ENCODE measurements at regions not wholly inside any gene's neighbourhood (a gene's known extent, or its start where the extent isn't known, plus 50 kb on each side); places are given as distances from the start of the nearest gene placed in this dataset.
"Not testable (repeated sequence)": the region's sequence is repeated elsewhere in the genome, so short reads cannot be mapped to it uniquely, and the experiment has no call there.

DNA sequence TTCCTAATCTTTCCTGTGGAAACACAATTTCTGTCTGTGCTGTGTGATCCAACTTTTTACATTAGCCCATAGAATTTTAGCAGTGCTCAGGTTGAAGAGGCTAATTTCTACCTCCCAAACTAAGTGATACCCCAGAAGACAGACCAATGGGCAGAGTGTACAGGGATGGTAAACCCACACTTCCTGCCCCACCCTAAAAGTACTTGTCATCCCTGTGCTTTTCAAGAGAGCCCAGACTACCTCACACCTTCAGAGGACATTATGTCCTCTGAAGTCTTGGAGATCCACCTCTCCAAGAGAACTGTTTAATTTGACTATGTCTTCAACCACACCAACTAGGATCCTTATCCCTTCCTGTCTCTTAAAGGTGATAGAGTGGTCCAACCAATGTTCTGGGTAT lies 82.0 kb upstream of the ACSL1 start:
- no peaks in the 10 kb centered on the region for H3K4me1 ChIP-seq (ENCODE audit: control insufficient read depth, insufficient read depth, low read length)
- DNase-seq: no peak
- H3K9me3 ChIP-seq (ENCODE audit: control insufficient read depth, low read length): peaks cover 5% of the 10 kb centered on the region
- intact Hi-C loops (cut with DNase I): no loop called here
- no peaks in the 10 kb centered on the region for H3K27me3 ChIP-seq (ENCODE audit: control insufficient read depth, insufficient read depth)
- no peak for ATAC-seq
- no peak overlapping the region for H3K27ac ChIP-seq (ENCODE audit: low read length)
- H3K4me3 ChIP-seq (ENCODE audit: low read length): no peak overlapping the region

DNA sequence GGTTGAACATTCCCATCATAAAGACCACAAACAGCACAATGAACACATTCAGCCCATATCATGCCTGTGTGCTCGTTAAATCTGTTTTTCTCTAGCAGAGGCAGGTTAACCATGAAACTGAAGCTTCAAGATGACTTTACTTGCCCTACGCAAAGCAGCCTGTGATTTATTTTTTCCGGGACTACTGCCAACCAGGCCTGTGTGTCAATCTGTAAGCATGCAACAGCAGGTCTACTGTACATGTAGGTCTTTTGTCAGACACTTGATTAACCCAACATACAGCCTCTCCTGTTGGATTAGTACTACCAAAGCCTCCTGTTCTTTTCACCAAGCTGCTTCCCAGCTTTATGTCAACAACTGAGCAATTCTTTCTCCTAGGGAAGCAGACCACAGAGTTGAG lies 85.5 kb upstream of the ACSL1 start:
- no peaks in the 10 kb centered on the region for H3K27me3 ChIP-seq (ENCODE audit: control insufficient read depth, insufficient read depth)
- H3K4me1 ChIP-seq (ENCODE audit: control insufficient read depth, insufficient read depth, low read length): no peaks in the 10 kb centered on the region
- DNase-seq: no peak
- H3K27ac ChIP-seq (ENCODE audit: low read length): no peak overlapping the region
- intact Hi-C loops (cut with DNase I): no loop called here
- H3K4me3 ChIP-seq (ENCODE audit: low read length): no peak overlapping the region
- 43% methylated on average over 3 of the region's 3 CpGs for WGBS
- no peak for ATAC-seq
- H3K9me3 ChIP-seq (ENCODE audit: control insufficient read depth, low read length): peaks cover 6% of the 10 kb centered on the region

DNA sequence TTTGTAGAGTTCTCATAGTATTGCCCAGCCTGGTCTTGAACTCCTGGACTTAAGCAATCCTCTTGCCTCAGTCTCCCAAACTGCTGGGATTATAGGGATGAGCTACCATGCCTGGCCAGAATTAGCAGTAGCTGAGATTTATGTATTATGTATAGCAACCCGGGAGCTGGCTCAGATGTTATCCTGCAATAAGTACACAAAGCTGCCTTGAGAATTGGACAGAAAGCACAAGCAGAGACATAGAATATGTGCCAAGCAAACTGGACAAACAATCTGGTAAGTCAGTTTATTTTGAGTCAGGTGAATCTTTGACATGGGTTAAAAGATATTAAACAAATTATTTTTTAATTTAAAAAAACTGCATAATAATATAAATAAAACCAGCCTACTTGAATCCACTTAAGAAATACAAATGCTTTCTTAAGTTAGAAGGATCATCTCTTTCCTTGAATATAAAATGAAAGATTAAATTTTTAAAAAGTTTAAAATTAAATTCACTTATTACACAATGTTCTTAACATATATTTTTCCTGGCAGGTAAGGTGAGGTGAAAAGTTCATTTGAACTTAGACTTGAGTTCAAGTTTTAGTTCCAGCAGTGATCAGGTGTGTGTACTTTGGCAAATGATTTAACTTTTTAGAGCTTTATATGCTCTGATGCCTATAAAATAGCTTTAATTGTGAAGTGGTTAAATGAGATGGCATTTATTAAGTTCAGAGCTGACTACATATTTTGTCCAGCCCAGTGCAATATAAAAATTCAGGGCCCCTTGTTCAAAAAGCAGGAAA lies 87.8 kb upstream of the ACSL1 start:
- no peak for ATAC-seq

DNA sequence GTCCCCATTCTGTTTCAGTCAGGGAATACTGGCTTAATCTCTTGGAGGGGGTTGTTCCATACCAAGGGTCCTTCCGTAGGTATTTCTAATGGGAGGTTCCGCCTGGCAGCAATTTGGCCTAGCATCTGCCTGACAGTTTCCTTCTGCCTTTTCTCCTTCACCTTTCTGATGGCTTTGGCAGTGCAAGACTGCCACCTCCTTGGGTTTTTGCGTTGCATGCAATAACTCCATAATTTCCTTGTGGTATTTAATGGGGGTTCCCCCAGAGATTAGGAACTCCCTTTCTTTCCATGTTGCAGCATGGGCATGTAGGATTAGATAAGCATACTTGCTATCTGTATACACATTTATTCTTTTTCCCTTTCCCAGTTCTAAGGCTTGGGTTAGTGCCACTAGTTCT lies 93.0 kb upstream of the ACSL1 start:
- DNase-seq; intact Hi-C loops (cut with DNase I); ATAC-seq; H3K27ac ChIP-seq (ENCODE audit: low read length); H3K9me3 ChIP-seq (ENCODE audit: control insufficient read depth, low read length); H3K27me3 ChIP-seq (ENCODE audit: control insufficient read depth, insufficient read depth); H3K4me1 ChIP-seq (ENCODE audit: control insufficient read depth, insufficient read depth, low read length); H3K4me3 ChIP-seq (ENCODE audit: low read length): not testable (repeated sequence)
- 82% methylated on average over 3 of the region's 3 CpGs for WGBS

More for the DNA sequence above, 87.8 kb upstream of the ACSL1 start:
- H3K27me3 ChIP-seq (ENCODE audit: control insufficient read depth, insufficient read depth): no peaks in the 10 kb centered on the region
- intact Hi-C loops (cut with DNase I): no loop called here
- no peak overlapping the region for H3K27ac ChIP-seq (ENCODE audit: low read length)
- no peak overlapping the region for H3K4me3 ChIP-seq (ENCODE audit: low read length)
- H3K4me1 ChIP-seq (ENCODE audit: control insufficient read depth, insufficient read depth, low read length): no peaks in the 10 kb centered on the region
- 93% methylated on average over 1 of the region's 1 CpG for WGBS
- peaks cover 6% of the 10 kb centered on the region for H3K9me3 ChIP-seq (ENCODE audit: control insufficient read depth, low read length)
- no peak for DNase-seq

DNA sequence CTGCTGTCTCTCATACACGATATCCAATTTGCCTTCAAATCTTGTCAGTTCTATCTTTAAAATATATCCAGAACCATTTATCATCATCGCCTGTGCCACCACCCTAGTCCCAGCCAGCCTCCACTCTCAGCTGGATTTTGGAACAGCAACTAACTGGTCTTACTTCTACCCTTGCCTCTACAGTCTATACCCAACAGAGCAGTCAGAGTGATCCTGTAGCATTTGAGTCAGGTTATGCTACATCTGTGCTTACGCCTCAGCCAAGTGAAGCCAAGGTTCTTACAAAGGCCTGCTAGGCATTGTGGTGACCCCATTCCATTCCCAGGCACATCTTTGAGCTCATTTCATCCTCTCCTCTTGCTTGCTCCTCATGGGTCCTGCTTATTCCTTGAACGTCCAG lies 95.7 kb upstream of the ACSL1 start:
- no peak overlapping the region for H3K4me3 ChIP-seq (ENCODE audit: low read length)
- no peaks in the 10 kb centered on the region for H3K27me3 ChIP-seq (ENCODE audit: control insufficient read depth, insufficient read depth)
- H3K9me3 ChIP-seq (ENCODE audit: control insufficient read depth, low read length): no peaks in the 10 kb centered on the region
- WGBS: 78% methylated on average over 4 of the region's 4 CpGs
- no peak for ATAC-seq
- no peak overlapping the region for H3K27ac ChIP-seq (ENCODE audit: low read length)
- DNase-seq: no peak
- no peaks in the 10 kb centered on the region for H3K4me1 ChIP-seq (ENCODE audit: control insufficient read depth, insufficient read depth, low read length)
- intact Hi-C loops (cut with DNase I): no loop called here

DNA sequence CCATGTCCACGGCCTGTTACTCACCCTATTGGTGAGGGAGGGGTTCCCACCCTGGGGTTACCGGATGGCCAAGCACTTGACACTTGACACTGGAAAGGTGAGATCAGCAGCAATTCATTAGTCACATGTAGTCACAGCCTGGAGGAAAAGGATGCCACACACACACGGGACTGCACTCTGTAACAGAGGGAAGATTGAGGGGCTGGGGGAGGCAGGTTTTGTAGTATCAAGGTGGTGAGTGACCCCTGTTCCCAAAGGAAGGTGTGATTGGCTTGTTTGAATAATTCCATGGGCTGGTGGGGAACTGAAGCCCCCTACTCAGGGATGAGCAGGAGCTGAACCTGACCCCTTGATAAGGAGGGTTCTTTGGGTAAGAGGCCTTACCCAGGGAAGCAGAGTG lies 96.0 kb upstream of the HELT start:
- no peaks in the 10 kb centered on the region for H3K9me3 ChIP-seq (ENCODE audit: control insufficient read depth, low read length)
- no peaks in the 10 kb centered on the region for H3K27me3 ChIP-seq (ENCODE audit: control insufficient read depth, insufficient read depth)
- intact Hi-C loops (cut with DNase I): no loop called here
- no peaks in the 10 kb centered on the region for H3K4me1 ChIP-seq (ENCODE audit: control insufficient read depth, insufficient read depth, low read length)
- no peak overlapping the region for H3K4me3 ChIP-seq (ENCODE audit: low read length)
- no peak for DNase-seq
- no peak for ATAC-seq
- H3K27ac ChIP-seq (ENCODE audit: low read length): no peak overlapping the region
- WGBS: 88% methylated on average over 3 of the region's 3 CpGs

DNA sequence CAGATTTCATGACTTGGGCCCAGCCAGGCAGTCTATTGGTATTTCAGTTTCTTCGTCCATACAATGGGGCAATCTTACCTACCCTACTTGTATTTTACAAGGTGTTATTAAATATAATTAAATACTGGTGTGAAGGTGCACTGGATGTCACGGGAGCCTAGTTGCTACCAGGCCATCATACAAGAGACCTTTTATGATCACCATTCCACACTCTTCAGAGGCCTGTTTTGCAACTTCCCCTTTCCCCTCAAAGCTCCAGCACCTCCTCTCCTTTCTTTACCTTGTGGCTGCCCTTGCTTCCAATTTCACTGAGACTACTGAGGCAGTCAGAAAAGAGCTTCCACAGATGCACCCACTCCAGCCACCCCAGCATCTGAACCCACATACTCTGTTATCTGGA lies 93.8 kb upstream of the HELT start:
- no peaks in the 10 kb centered on the region for H3K9me3 ChIP-seq (ENCODE audit: control insufficient read depth, low read length)
- no peak overlapping the region for H3K4me3 ChIP-seq (ENCODE audit: low read length)
- no peak overlapping the region for H3K27ac ChIP-seq (ENCODE audit: low read length)
- ATAC-seq: no peak
- no peaks in the 10 kb centered on the region for H3K27me3 ChIP-seq (ENCODE audit: control insufficient read depth, insufficient read depth)
- H3K4me1 ChIP-seq (ENCODE audit: control insufficient read depth, insufficient read depth, low read length): no peaks in the 10 kb centered on the region
- intact Hi-C loops (cut with DNase I): no loop called here
- DNase-seq: no peak
- 89% methylated on average over 2 of the region's 2 CpGs for WGBS

DNA sequence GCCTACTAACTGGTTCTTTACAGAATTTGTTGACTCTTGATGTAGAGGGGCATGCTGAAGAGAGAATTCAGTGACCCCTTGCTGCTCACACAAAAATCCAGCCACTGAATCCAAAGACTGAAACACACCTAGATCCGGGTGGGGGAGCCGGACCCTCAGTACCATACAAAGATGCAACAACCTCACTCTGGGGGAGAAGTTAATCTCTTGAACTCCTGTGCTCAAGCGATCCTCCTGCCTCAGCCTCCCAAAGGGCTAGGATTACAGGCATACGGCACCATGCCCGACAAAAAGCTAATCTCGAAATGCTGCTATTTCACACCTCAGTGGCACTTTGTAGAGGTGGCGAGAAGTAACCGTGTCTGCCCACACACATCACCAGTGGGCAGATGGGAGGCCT lies 88.8 kb upstream of the HELT start:
- 89% methylated on average over 8 of the region's 8 CpGs for WGBS
- DNase-seq (no peak), ATAC-seq (no peak)
- intact Hi-C loops (cut with DNase I): no loop called here
- no peaks in the 10 kb centered on the region for H3K9me3 ChIP-seq (ENCODE audit: control insufficient read depth, low read length)
- H3K4me1 ChIP-seq (ENCODE audit: control insufficient read depth, insufficient read depth, low read length): no peaks in the 10 kb centered on the region
- H3K27me3 ChIP-seq (ENCODE audit: control insufficient read depth, insufficient read depth): no peaks in the 10 kb centered on the region
- H3K27ac ChIP-seq (ENCODE audit: low read length): no peak overlapping the region
- H3K4me3 ChIP-seq (ENCODE audit: low read length): no peak overlapping the region

DNA sequence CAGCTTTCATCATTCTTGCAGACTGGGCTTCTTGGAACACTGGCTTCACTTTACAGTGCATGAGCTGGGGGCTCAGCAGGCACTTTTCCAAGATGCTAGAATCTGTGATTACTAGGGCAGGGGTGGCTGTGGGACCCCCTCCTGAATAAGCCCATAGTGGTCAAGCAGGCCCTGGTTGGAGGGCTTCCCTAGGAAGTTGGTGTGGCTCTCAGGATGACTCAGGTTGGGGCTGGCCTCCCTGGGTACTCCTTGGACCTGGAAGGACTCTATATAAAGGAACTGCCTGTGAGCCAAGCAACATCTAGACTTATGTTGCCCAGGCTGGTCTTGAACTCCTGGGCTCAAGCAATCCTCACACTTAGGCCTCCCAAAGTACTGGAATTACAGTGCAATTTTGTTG lies 88.3 kb upstream of the HELT start:
- intact Hi-C loops (cut with DNase I): no loop called here
- Histone ChIP-seq H3K4me1 (ENCODE audit: control insufficient read depth, insufficient read depth, low read length) (no peaks in the 10 kb centered on the region), H3K27me3 (ENCODE audit: control insufficient read depth, insufficient read depth) (no peaks in the 10 kb centered on the region), H3K9me3 (ENCODE audit: control insufficient read depth, low read length) (no peaks in the 10 kb centered on the region), H3K4me3 (ENCODE audit: low read length) (no peak overlapping the region), H3K27ac (ENCODE audit: low read length) (no peak overlapping the region)
- ATAC-seq (no peak), DNase-seq (no peak)

DNA sequence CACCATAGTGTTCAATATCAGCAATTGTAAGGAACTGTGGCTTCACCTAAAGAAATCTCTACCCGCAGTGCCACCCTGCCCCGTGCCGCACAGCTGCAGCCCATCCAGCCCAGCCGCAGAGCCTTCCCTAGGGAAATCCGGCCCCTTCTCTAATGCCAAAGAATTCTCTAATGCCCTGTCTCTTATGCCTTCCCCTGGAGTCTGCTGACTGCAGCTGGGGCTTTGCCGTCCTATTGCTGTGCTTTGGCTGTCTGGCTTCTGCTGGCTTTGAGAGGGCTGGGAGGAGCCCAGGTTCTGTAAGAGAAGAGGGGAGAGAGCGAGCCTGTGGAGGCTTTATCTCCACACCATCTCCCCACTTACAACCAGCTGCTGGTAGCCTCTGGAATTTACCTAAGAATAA lies 85.9 kb upstream of the HELT start:
- Histone ChIP-seq H3K9me3 (ENCODE audit: control insufficient read depth, low read length) (no peaks in the 10 kb centered on the region), H3K27me3 (ENCODE audit: control insufficient read depth, insufficient read depth) (no peaks in the 10 kb centered on the region), H3K4me1 (ENCODE audit: control insufficient read depth, insufficient read depth, low read length) (no peaks in the 10 kb centered on the region), H3K4me3 (ENCODE audit: low read length) (no peak overlapping the region), H3K27ac (ENCODE audit: low read length) (no peak overlapping the region)
- intact Hi-C loops (cut with DNase I): no loop called here
- no peak for DNase-seq
- ATAC-seq: peak in 1 of 2 donors; percentile 51
- 46% methylated on average over 7 of the region's 7 CpGs for WGBS

DNA sequence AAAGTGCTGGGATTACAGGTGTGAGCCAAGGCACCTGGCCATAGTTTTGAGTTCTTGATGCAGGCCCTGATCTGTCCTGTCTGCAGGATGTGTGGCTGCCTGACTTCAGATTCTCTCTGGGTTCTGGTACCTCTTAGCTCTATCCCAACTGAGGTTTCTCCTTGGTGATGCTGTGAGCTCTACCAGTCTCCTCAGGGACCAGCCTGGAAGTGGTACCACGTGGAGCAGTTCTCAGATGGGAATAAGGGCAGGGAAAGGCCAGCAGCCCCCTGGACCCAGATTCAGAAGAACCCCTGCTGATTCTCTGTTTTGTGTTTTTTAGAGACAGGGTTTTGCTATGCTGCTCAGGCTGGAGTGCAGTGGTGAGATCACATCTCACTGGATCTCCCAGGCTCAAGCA lies 85.0 kb upstream of the HELT start:
- intact Hi-C loops (cut with DNase I): no loop called here
- 31% methylated on average over 1 of the region's 1 CpG for WGBS
- ATAC-seq (no peak), DNase-seq (no peak)
- H3K4me1 ChIP-seq (ENCODE audit: control insufficient read depth, insufficient read depth, low read length): no peaks in the 10 kb centered on the region
- no peak overlapping the region for H3K27ac ChIP-seq (ENCODE audit: low read length)
- no peaks in the 10 kb centered on the region for H3K9me3 ChIP-seq (ENCODE audit: control insufficient read depth, low read length)
- H3K27me3 ChIP-seq (ENCODE audit: control insufficient read depth, insufficient read depth): no peaks in the 10 kb centered on the region
- H3K4me3 ChIP-seq (ENCODE audit: low read length): no peak overlapping the region

DNA sequence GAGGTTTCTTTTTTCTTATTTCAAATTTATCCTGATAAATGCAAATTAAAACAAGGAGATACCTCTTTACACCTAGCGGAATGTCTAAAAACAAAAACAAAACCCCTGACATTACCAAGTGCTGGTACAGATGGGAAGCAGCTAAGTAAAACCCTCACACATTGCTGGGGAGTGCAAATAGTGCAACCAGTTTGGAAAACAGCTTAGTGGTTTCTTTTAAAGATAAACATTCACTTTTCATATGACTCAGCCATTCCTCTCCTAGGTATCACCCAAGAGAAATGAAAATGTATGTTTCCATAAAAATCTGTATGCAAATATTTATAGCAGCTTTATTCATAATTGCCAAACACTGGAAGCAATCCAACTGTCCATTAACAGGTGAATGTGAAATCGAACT lies 84.1 kb upstream of the HELT start:
- Histone ChIP-seq H3K4me3 (ENCODE audit: low read length) (no peak overlapping the region), H3K4me1 (ENCODE audit: control insufficient read depth, insufficient read depth, low read length) (no peaks in the 10 kb centered on the region), H3K27ac (ENCODE audit: low read length) (no peak overlapping the region), H3K27me3 (ENCODE audit: control insufficient read depth, insufficient read depth) (no peaks in the 10 kb centered on the region), H3K9me3 (ENCODE audit: control insufficient read depth, low read length) (no peaks in the 10 kb centered on the region)
- intact Hi-C loops (cut with DNase I): no loop called here
- DNase-seq (no peak), ATAC-seq (no peak)
- 88% methylated on average over 2 of the region's 2 CpGs for WGBS
